Effector memory CD4-positive, alpha-beta T cell (primary cell): ENCODE measurements at regions not wholly inside any gene's neighbourhood (a gene's known extent, or its start where the extent isn't known, plus 50 kb on each side); places are given as distances from the start of the nearest gene placed in this dataset.
"Not testable (repeated sequence)": the region's sequence is repeated elsewhere in the genome, so short reads cannot be mapped to it uniquely, and the experiment has no call there.

Experiments used
- DNase-seq, 3 donors: peaks; one replicate each; pipeline ENCODE4 v3.0.0-alpha.2; 2020
- H3K27ac ChIP-seq: 2 replicates; pipeline ENCODE4 v1.7.0; 2013; ENCODE audit warnings: mild to moderate bottlenecking, low read length, moderate library complexity; ENCODE audit not compliant: insufficient read depth, poor library complexity, severe bottlenecking
- H3K27me3 ChIP-seq: replicated peaks from 2 replicates; pipeline ENCODE4 v1.7.0; 2013; ENCODE audit warnings: mild to moderate bottlenecking, low read length; ENCODE audit not compliant: insufficient read depth, control insufficient read depth, poor library complexity, severe bottlenecking
- H3K36me3 ChIP-seq: 2 replicates; pipeline ENCODE4 v1.7.0; 2013; ENCODE audit warnings: mild to moderate bottlenecking, low read length, moderate library complexity; ENCODE audit not compliant: control insufficient read depth, insufficient read depth
- H3K4me1 ChIP-seq: 2 replicates; pipeline ENCODE4 v1.7.0; 2013; ENCODE audit warnings: low read length, mild to moderate bottlenecking; ENCODE audit not compliant: control insufficient read depth, insufficient read depth, poor library complexity, severe bottlenecking
- H3K4me3 ChIP-seq: 2 replicates; pipeline ENCODE4 v1.7.0; 2013; ENCODE audit warnings: low read length, low read depth, mild to moderate bottlenecking; ENCODE audit not compliant: insufficient read depth, poor library complexity, severe bottlenecking
- H3K9me3 ChIP-seq: 2 replicates; pipeline ENCODE4 v1.7.0; 2013; ENCODE audit warnings: mild to moderate bottlenecking, low read length, moderate library complexity; ENCODE audit not compliant: control insufficient read depth

GRCh38 chr2:61617610-61618009 is 79.5 kb upstream of the XPO1 start:
- DNase-seq: no peak
- H3K27ac ChIP-seq: no peak overlapping the region
- H3K27me3 ChIP-seq: no peaks in the 10 kb centered on the region
- no peaks in the 10 kb centered on the region for H3K36me3 ChIP-seq
- no peaks in the 10 kb centered on the region for H3K9me3 ChIP-seq
- no peaks in the 10 kb centered on the region for H3K4me1 ChIP-seq
- H3K4me3 ChIP-seq: no peak overlapping the region

- no peaks in the 10 kb centered on the region for H3K27me3 ChIP-seq
Measured at GRCh38 chr2:61605245-61605644, 67.1 kb upstream of the XPO1 start.

GRCh38 chr2:61604433-61604832 is 66.3 kb upstream of the XPO1 start:
- Histone ChIP-seq H3K9me3 (no peaks in the 10 kb centered on the region), H3K36me3 (no peaks in the 10 kb centered on the region), H3K27me3 (no peaks in the 10 kb centered on the region), H3K27ac (no peak overlapping the region), H3K4me1 (no peaks in the 10 kb centered on the region), H3K4me3 (no peak overlapping the region)
- no peak for DNase-seq

More at GRCh38 chr2:61605245-61605644, 67.1 kb upstream of the XPO1 start:
- Histone ChIP-seq H3K27ac (no peak overlapping the region), H3K4me1 (no peaks in the 10 kb centered on the region), H3K9me3 (no peaks in the 10 kb centered on the region), H3K4me3 (no peak overlapping the region), H3K36me3 (no peaks in the 10 kb centered on the region)
- DNase-seq: no peak

- not testable (repeated sequence) for H3K27me3 ChIP-seq, H3K4me3 ChIP-seq, H3K9me3 ChIP-seq, DNase-seq, H3K27ac ChIP-seq, H3K4me1 ChIP-seq, H3K36me3 ChIP-seq
Measured at GRCh38 chr2:61598515-61599156, 60.5 kb upstream of the XPO1 start.

- no peaks in the 10 kb centered on the region for H3K27me3 ChIP-seq
- DNase-seq: no peak
- no peaks in the 10 kb centered on the region for H3K36me3 ChIP-seq
- no peak overlapping the region for H3K27ac ChIP-seq
- no peak overlapping the region for H3K4me3 ChIP-seq
- H3K4me1 ChIP-seq: no peaks in the 10 kb centered on the region
- H3K9me3 ChIP-seq: no peaks in the 10 kb centered on the region
Measured at GRCh38 chr2:61597300-61598289, 59.4 kb upstream of the XPO1 start.

GRCh38 chr2:61594201-61594600 is 56.0 kb upstream of the XPO1 start:
- not testable (repeated sequence) for H3K9me3 ChIP-seq, H3K4me3 ChIP-seq, DNase-seq, H3K27ac ChIP-seq, H3K36me3 ChIP-seq, H3K27me3 ChIP-seq, H3K4me1 ChIP-seq

- H3K4me3 ChIP-seq, H3K4me1 ChIP-seq, H3K9me3 ChIP-seq, DNase-seq, H3K27me3 ChIP-seq, H3K36me3 ChIP-seq, H3K27ac ChIP-seq: not testable (repeated sequence)
Measured at GRCh38 chr2:61593648-61594047, 55.5 kb upstream of the XPO1 start.

GRCh38 chr2:61590214-61590613 is 52.1 kb upstream of the XPO1 start:
- DNase-seq: no peak
- Histone ChIP-seq H3K4me3 (no peak overlapping the region), H3K36me3 (no peaks in the 10 kb centered on the region), H3K27me3 (no peaks in the 10 kb centered on the region), H3K4me1 (no peaks in the 10 kb centered on the region), H3K9me3 (no peaks in the 10 kb centered on the region), H3K27ac (no peak overlapping the region)

GRCh38 chr2:61588566-61588965 is 50.4 kb upstream of the XPO1 start:
- Histone ChIP-seq H3K27me3 (no peaks in the 10 kb centered on the region), H3K27ac (no peak overlapping the region), H3K9me3 (no peaks in the 10 kb centered on the region), H3K4me1 (no peaks in the 10 kb centered on the region), H3K36me3 (no peaks in the 10 kb centered on the region), H3K4me3 (no peak overlapping the region)
- DNase-seq: no peak
